Uterus (tissue), 2 donors: ENCODE measurements at regions not wholly inside any gene's neighbourhood (a gene's known extent, or its start where the extent isn't known, plus 50 kb on each side); places are given as distances from the start of the nearest gene placed in this dataset.

ENCODE experiments used
- POLR2A ChIP-seq, 2 donors: fragments of 450-650 bp; IDR thresholded peaks; one replicate each; pipeline ENCODE4 v1.6.1; 2016; ENCODE audit warnings: antibody characterized with exemption in 2 of 2, mild to moderate bottlenecking in 1 of 2, moderate library complexity in 1 of 2
- TF ChIP-seq, protein P1 (sequence below), 4 experiments: fragments of 200-600 bp in 2 of 4; fragments of 450-650 bp in 2 of 4; sonication (generic) in 2 of 4; IDR thresholded peaks; one replicate each; pipeline ENCODE4 v1.5.1; 2016 to 2019; ENCODE audit warnings: antibody characterized with exemption in 4 of 4, mild to moderate bottlenecking in 2 of 4, moderate library complexity in 1 of 4

DNA sequence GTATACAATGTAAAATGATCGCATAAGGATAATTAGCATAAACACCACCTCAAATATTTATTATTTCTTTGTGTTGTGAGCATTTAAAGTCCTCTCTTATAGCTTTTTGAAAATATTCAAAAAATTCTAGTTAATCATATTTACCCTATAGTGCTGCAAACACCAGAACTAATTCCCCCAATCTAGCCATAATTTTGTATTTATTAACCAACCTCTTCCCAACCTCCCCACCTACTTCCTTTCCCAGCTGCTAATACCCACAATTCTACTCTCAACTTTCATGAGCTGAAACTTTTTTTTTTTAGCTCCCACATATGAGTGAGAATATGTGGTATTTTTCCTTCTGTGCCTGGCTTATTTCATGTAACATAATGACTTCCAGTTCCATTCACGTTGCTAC lies 317.8 kb upstream of the ATP10B start:
- TF ChIP-seq, protein P1, sequence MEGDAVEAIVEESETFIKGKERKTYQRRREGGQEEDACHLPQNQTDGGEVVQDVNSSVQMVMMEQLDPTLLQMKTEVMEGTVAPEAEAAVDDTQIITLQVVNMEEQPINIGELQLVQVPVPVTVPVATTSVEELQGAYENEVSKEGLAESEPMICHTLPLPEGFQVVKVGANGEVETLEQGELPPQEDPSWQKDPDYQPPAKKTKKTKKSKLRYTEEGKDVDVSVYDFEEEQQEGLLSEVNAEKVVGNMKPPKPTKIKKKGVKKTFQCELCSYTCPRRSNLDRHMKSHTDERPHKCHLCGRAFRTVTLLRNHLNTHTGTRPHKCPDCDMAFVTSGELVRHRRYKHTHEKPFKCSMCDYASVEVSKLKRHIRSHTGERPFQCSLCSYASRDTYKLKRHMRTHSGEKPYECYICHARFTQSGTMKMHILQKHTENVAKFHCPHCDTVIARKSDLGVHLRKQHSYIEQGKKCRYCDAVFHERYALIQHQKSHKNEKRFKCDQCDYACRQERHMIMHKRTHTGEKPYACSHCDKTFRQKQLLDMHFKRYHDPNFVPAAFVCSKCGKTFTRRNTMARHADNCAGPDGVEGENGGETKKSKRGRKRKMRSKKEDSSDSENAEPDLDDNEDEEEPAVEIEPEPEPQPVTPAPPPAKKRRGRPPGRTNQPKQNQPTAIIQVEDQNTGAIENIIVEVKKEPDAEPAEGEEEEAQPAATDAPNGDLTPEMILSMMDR (IDR thresholded peaks at IDR 0.05), result no peak
- no peak for TF ChIP-seq POLR2A (IDR thresholded peaks at IDR 0.05)
